GM12875 (cell line): ENCODE measurements at regions not wholly inside any gene's neighbourhood (a gene's known extent, or its start where the extent isn't known, plus 50 kb on each side); places are given as distances from the start of the nearest gene placed in this dataset.
"Not testable (repeated sequence)": the region's sequence is repeated elsewhere in the genome, so short reads cannot be mapped to it uniquely, and the experiment has no call there.

Source experiments
- H3K4me3 ChIP-seq: one replicate; pipeline ENCODE4 v1.5.1; 2011; ENCODE audit warnings: low read depth, low read length, control low read depth
- CTCF ChIP-seq: IDR thresholded peaks from 2 replicates; pipeline ENCODE4 v1.5.1; 2011; ENCODE audit warnings: low read depth, mild to moderate bottlenecking, control low read depth, inconsistent platforms, low read length, moderate library complexity, borderline replicate concordance; ENCODE audit not compliant: insufficient read depth

- TF ChIP-seq CTCF = peak; percentile 30; the same call in 1 of the 2 replicates
- no peak overlapping the region for H3K4me3 ChIP-seq
These were observed 57.8 kb upstream of the ALDH3B2 start for GRCh38 chr11:67732045-67732787.

GRCh38 chr11:67731583-67731982 is 57.2 kb upstream of the ALDH3B2 start:
- no peak for TF ChIP-seq CTCF
- H3K4me3 ChIP-seq = no peak overlapping the region

DNA sequence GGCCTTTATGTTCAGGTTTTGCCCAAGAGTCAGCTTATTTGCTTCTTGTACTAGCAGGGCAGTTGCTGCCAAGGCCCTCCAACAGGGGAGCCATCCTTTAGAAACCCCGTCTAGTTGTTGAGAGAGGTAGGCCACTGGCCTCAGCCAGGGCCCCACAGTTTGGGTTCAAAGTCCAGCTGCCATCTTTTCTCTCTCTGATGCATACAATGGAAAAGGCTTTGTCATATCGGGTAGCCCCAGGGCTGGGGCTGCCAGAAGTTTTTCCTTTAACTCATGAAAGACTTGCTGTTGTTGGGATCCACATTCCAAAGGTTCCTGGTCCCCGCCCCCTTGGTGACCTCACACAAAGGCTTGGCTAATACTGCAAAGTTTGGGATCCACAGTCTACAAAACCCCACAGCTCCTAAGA is 53.7 kb upstream of the ALDH3B2 start:
- not testable (repeated sequence) for H3K4me3 ChIP-seq

- not testable (repeated sequence) for H3K4me3 ChIP-seq
These were observed 52.9 kb upstream of the ALDH3B2 start for GRCh38 chr11:67727066-67728040.
